Smooth muscle cell (in vitro differentiated cells): ENCODE measurements at regions not wholly inside any gene's neighbourhood (a gene's known extent, or its start where the extent isn't known, plus 50 kb on each side); places are given as distances from the start of the nearest gene placed in this dataset.
A peak's percentile ranks its signal among the peaks of the same experiment; 100 is the strongest.

Experiments
- DNase-seq: peaks from one replicate; lab custom pipeline; 2025; ENCODE audit not compliant: unreplicated experiment; lab: John Stamatoyannopoulos, UW
- H2AFZ ChIP-seq: fragments of 200-600 bp; sonication (generic); 2 replicates; pipeline ENCODE4 v1.6.0; 2016; ENCODE audit warnings: antibody characterized with exemption, low read depth, mild to moderate bottlenecking
- H3F3A ChIP-seq: fragments of 200-600 bp; sonication (generic); 2 replicates; pipeline ENCODE4 v1.6.0; 2017; ENCODE audit warnings: antibody characterized with exemption, low read depth
- H3K27ac ChIP-seq: fragments of 200-600 bp; sonication (generic); 2 replicates; pipeline ENCODE4 v1.5.1; 2016; ENCODE audit warnings: low read depth, mild to moderate bottlenecking
- H3K27me3 ChIP-seq: fragments of 200-600 bp; sonication (generic); 2 replicates; pipeline ENCODE4 v1.6.1; 2016; ENCODE audit warnings: low read depth, mild to moderate bottlenecking
- H3K36me3 ChIP-seq: fragments of 200-600 bp; sonication (generic); 2 replicates; pipeline ENCODE4 v1.5.1; 2016; ENCODE audit warnings: low read depth
- H3K4me1 ChIP-seq: fragments of 200-600 bp; sonication (generic); 2 replicates; pipeline ENCODE4 v1.5.1; 2016; ENCODE audit warnings: low read depth
- H3K4me2 ChIP-seq: fragments of 200-600 bp; sonication (generic); 2 replicates; pipeline ENCODE4 v1.6.0; 2016; ENCODE audit warnings: mild to moderate bottlenecking
- H3K4me3 ChIP-seq: fragments of 200-600 bp; sonication (generic); 2 replicates; pipeline ENCODE4 v1.5.1; 2016; ENCODE audit warnings: mild to moderate bottlenecking
- H3K79me2 ChIP-seq: fragments of 200-600 bp; sonication (generic); 2 replicates; pipeline ENCODE4 v1.6.0; 2016; ENCODE audit warnings: low read depth, mild to moderate bottlenecking
- H3K9ac ChIP-seq: fragments of 200-600 bp; sonication (generic); 2 replicates; pipeline ENCODE4 v1.6.0; 2016; ENCODE audit warnings: low read depth
- H3K9me3 ChIP-seq: fragments of 200-600 bp; sonication (generic); replicated peaks from 2 replicates; pipeline ENCODE4 v1.5.1; 2016; ENCODE audit warnings: low read depth
- H4K20me1 ChIP-seq: fragments of 200-600 bp; sonication (generic); 2 replicates; pipeline ENCODE4 v1.6.0; 2016; ENCODE audit warnings: low read depth
- CTCF ChIP-seq: fragments of 200-600 bp; sonication (generic); IDR thresholded peaks from 2 replicates; pipeline ENCODE4 v1.5.1; 2017; ENCODE audit warnings: borderline replicate concordance, mild to moderate bottlenecking, antibody characterized with exemption; ENCODE audit not compliant: insufficient read depth, poor library complexity, severe bottlenecking
- WGBS: methylation state at CpG from one replicate; pipeline ENCODE4 v1.1.7; 2016; ENCODE audit warnings: low lambda C conversion rate; 5-methylcytosine and 5-hydroxymethylcytosine counted together

DNA sequence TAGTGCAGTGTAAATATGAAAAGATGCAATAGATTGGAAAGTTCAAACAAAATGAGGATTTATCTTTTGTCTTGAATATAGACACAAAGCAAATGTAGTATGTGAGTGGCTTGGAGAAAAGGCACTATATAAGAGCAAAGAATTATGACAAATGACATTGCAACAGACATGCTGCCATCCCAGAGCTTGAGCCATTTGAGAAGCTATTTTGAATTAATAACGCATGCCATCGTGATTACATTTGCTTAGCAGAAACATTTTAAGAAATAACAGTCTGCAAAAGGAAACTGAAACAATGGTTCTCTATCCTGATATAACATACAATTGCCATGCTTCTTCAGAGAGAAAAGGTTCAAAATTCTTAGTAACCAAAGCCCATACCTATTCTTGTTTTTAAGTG, 677.1 kb downstream of the ZEB2 start:
- no peaks in the 10 kb centered on the region for H3K36me3 ChIP-seq
- H4K20me1 ChIP-seq, result no peaks in the 10 kb centered on the region
- 98% methylated on average over 2 of the region's 2 CpGs for WGBS
- H3K9me3 ChIP-seq, result no peaks in the 10 kb centered on the region
- no peaks in the 10 kb centered on the region for H3K27me3 ChIP-seq
- no peaks in the 10 kb centered on the region for H3F3A ChIP-seq
- H3K4me3 ChIP-seq, result no peak overlapping the region
- no peak overlapping the region for H3K9ac ChIP-seq
- H3K4me2 ChIP-seq, result no peak overlapping the region
- DNase-seq, result no peak
- TF ChIP-seq CTCF, result no peak
- H2AFZ ChIP-seq, result no peak overlapping the region
- H3K4me1 ChIP-seq, result peaks cover 4% of the 10 kb centered on the region
- H3K27ac ChIP-seq, result no peak overlapping the region
- H3K79me2 ChIP-seq, result no peaks in the 10 kb centered on the region

DNA sequence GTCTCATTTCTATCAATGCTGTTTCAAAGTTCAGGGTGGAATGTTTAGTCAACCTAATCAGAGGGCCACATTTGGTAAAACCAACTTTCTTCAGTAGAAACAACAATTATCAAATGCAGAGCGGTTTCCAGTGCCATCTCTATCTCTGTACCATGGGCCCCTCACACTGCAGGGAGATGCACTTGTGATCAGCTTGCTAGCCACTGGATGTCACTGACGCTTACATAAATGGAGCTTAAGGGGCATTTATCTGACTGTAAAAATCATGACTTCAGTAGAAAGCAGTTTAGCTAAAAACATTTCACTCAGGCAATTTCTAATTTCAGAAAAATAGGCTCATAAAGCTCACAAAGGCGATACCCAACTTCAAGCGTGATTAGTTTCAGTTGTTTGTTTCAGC, 678.0 kb downstream of the ZEB2 start:
- no peaks in the 10 kb centered on the region for H4K20me1 ChIP-seq
- H3K9me3 ChIP-seq, result no peaks in the 10 kb centered on the region
- no peak for DNase-seq
- no peak overlapping the region for H3K9ac ChIP-seq
- no peaks in the 10 kb centered on the region for H3F3A ChIP-seq
- no peak overlapping the region for H2AFZ ChIP-seq
- no peak overlapping the region for H3K4me2 ChIP-seq
- peak; percentile 6 for TF ChIP-seq CTCF
- no peaks in the 10 kb centered on the region for H3K27me3 ChIP-seq
- peaks cover 4% of the 10 kb centered on the region for H3K4me1 ChIP-seq
- H3K4me3 ChIP-seq, result no peak overlapping the region
- no peaks in the 10 kb centered on the region for H3K79me2 ChIP-seq
- no peaks in the 10 kb centered on the region for H3K36me3 ChIP-seq
- WGBS, result 48% methylated on average over 4 of the region's 4 CpGs
- no peak overlapping the region for H3K27ac ChIP-seq

DNA sequence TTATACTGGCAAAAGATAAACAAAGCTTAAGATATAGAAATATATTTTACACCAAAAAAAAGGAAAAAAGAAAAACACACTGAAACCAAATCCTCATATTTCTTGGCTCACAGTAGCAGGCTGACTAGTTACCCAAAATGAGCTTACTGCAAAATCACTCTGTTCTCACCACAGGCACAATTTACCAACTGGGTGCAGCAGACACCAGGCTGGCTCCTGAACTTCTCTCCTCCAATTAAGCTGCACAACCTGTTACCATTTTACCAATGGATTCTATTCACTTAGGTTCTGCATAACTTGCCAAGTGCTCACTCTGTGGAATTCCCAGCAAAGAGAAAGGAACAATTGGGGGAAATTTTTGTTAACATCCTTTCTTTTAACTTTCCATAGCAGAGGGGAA, 679.3 kb downstream of the ZEB2 start:
- no peaks in the 10 kb centered on the region for H4K20me1 ChIP-seq
- no peaks in the 10 kb centered on the region for H3K27me3 ChIP-seq
- no peaks in the 10 kb centered on the region for H3F3A ChIP-seq
- DNase-seq, result no peak
- H3K36me3 ChIP-seq, result no peaks in the 10 kb centered on the region
- H3K4me2 ChIP-seq, result no peak overlapping the region
- no peaks in the 10 kb centered on the region for H3K79me2 ChIP-seq
- H3K4me3 ChIP-seq, result no peak overlapping the region
- H3K9ac ChIP-seq, result no peak overlapping the region
- H2AFZ ChIP-seq, result no peak overlapping the region
- H3K9me3 ChIP-seq, result no peaks in the 10 kb centered on the region
- H3K4me1 ChIP-seq, result peaks cover 4% of the 10 kb centered on the region
- no peak overlapping the region for H3K27ac ChIP-seq
- TF ChIP-seq CTCF, result no peak

DNA sequence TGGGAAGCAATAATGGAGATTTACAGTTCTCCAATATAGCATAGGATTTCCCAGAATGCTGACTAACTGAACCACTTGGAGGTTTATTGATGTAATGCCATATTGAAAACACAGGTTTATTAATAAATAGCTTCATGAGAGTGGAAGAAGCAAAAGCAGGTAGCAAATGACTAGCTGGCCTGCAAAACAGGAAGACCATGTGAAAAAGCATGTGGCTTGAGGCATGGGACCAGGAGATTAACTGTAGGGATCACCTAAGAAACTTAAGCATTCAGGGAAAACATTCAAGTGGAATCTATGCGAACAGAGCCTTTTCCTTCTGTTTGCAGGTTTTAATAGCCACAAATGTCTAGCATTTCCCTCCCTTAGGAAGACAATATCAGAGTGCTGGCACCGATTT, 679.7 kb downstream of the ZEB2 start:
- Histone ChIP-seq H3K9ac (no peak overlapping the region), H3K27ac (no peak overlapping the region), H3K79me2 (no peaks in the 10 kb centered on the region), H2AFZ (no peak overlapping the region), H3K9me3 (no peaks in the 10 kb centered on the region), H3K4me3 (no peak overlapping the region), H3K36me3 (no peaks in the 10 kb centered on the region), H3K27me3 (no peaks in the 10 kb centered on the region), H3K4me2 (no peak overlapping the region), H4K20me1 (no peaks in the 10 kb centered on the region), H3K4me1 (peaks cover 4% of the 10 kb centered on the region), H3F3A (no peaks in the 10 kb centered on the region)
- WGBS, result 88% methylated on average over 2 of the region's 2 CpGs
- DNase-seq, result no peak
- TF ChIP-seq CTCF, result no peak
